Transverse colon (tissue), 4 donors: ENCODE measurements at regions not wholly inside any gene's neighbourhood (a gene's known extent, or its start where the extent isn't known, plus 50 kb on each side); places are given as distances from the start of the nearest gene placed in this dataset.

Source experiments
- DNase-seq: peaks from one replicate; pipeline ENCODE4 v3.0.0-alpha.2; 2019
- H3K27ac ChIP-seq, 4 donors: fragments of 200-600 bp; sonication (generic); 2 replicates each; pipeline ENCODE4 v1.5.1; 2016 to 2018; ENCODE audit warnings: inconsistent platforms in 4 of 4
- H3K27me3 ChIP-seq: fragments of 200-600 bp; sonication (generic); 2 replicates; pipeline ENCODE4 v1.5.1; 2017; ENCODE audit warnings: inconsistent platforms
- H3K36me3 ChIP-seq, 4 donors: fragments of 200-600 bp; sonication (generic); 2 replicates each; pipeline ENCODE4 v1.5.1; 2017 to 2019; ENCODE audit warnings: inconsistent platforms in 4 of 4
- H3K4me1 ChIP-seq, 4 donors: fragments of 200-600 bp; sonication (generic); 2 replicates each; pipeline ENCODE4 v1.5.1; 2017 to 2020; ENCODE audit warnings: inconsistent platforms in 4 of 4
- H3K4me3 ChIP-seq, 4 donors: fragments of 200-600 bp; sonication (generic); 1 replicate in 1 of 4; 2 replicates in 3 of 4; pipeline versions ENCODE4 v1.5.1 to v1.6.1; 2017 to 2019; ENCODE audit warnings: inconsistent platforms in 4 of 4
- H3K9me3 ChIP-seq, 2 donors: fragments of 200-600 bp; sonication (generic); 2 replicates each; pipeline ENCODE4 v1.5.1; 2017 to 2019; ENCODE audit warnings: inconsistent platforms in 2 of 2
- EP300 ChIP-seq: sonication (generic); formaldehyde crosslinking; IDR thresholded peaks from one replicate; pipeline ENCODE4 v1.6.1; 2017; ENCODE audit warnings: antibody characterized with exemption, low read depth
- POLR2A ChIP-seq: fragments of 450-650 bp; IDR thresholded peaks from one replicate; pipeline ENCODE4 v1.6.1; 2016; ENCODE audit warnings: antibody characterized with exemption, mild to moderate bottlenecking, moderate library complexity
- POLR2AphosphoS5 ChIP-seq, 3 donors: sonication (generic); formaldehyde crosslinking; IDR thresholded peaks; one replicate each; pipeline ENCODE4 v1.6.1; 2016; ENCODE audit warnings: antibody characterized with exemption in 3 of 3
- WGBS, 2 donors: methylation state at CpG; one replicate each; pipeline ENCODE4 v1.1.5; 2018; ENCODE audit warnings: low coverage in 1 of 2; 5-methylcytosine and 5-hydroxymethylcytosine counted together
- in situ Hi-C, 4 donors: fragments of 200-750 bp; cut with MboI; loops; one replicate each; pipeline versions ENCODE4 v1.15.0 to v1.15.1; 2017; ENCODE audit warnings: low sequenced_read_pairs in 3 of 4, low pct_ligation_motif_present in 1 of 4, low pct_unique_long_range_greater_than_20kb in 1 of 4
- intact Hi-C: fragments of 100-400 bp; cut with DNase I; formaldehyde crosslinking; loops from one replicate; pipeline ENCODE4 v1.15.1; 2023; ENCODE audit warnings: low total_unique reads
- TF ChIP-seq, protein P1 (sequence below), 5 experiments: fragments of 200-600 bp in 3 of 5; fragments of 450-650 bp in 2 of 5; sonication (generic) in 3 of 5; IDR thresholded peaks; 1 replicate in 2 of 5; 2 replicates in 3 of 5; pipeline ENCODE4 v1.5.1; 2016 to 2017; ENCODE audit warnings: antibody characterized with exemption in 5 of 5, inconsistent platforms in 3 of 5, mild to moderate bottlenecking in 2 of 5, moderate library complexity in 1 of 5

DNA sequence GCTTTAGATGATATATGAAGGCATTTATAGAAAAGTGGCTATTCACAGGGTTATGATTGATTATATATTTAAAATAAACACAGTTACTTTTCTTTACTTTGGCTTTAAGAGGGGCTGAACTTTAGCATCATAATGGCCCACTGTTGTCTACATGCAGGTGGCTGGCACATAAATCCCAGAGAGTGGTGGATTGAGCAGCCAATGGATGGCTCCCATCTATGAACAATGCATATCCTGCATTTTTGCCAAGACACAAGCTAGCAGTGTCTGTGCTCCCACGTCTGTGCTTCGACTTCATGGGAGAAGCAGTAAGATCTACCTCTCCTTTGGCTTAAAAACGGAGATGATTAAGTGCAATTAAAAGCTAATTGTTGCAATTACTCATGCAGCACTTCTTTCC, 373.2 kb upstream of the CDH11 start:
- Histone ChIP-seq H3K27ac (no peak overlapping the region), H3K27me3 (no peaks in the 10 kb centered on the region), H3K4me1 (no peaks in the 10 kb centered on the region), H3K4me3 (no peak overlapping the region), H3K36me3 (no peaks in the 10 kb centered on the region), H3K9me3 (no peaks in the 10 kb centered on the region)
- DNase-seq: no peak
- TF ChIP-seq EP300 (no peak), POLR2AphosphoS5 (IDR thresholded peaks at IDR 0.05) (no peak), POLR2A (no peak)
- TF ChIP-seq, protein P1, sequence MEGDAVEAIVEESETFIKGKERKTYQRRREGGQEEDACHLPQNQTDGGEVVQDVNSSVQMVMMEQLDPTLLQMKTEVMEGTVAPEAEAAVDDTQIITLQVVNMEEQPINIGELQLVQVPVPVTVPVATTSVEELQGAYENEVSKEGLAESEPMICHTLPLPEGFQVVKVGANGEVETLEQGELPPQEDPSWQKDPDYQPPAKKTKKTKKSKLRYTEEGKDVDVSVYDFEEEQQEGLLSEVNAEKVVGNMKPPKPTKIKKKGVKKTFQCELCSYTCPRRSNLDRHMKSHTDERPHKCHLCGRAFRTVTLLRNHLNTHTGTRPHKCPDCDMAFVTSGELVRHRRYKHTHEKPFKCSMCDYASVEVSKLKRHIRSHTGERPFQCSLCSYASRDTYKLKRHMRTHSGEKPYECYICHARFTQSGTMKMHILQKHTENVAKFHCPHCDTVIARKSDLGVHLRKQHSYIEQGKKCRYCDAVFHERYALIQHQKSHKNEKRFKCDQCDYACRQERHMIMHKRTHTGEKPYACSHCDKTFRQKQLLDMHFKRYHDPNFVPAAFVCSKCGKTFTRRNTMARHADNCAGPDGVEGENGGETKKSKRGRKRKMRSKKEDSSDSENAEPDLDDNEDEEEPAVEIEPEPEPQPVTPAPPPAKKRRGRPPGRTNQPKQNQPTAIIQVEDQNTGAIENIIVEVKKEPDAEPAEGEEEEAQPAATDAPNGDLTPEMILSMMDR (IDR thresholded peaks at IDR 0.05): no peak
- in situ Hi-C loops (no loop called here), intact Hi-C loops (no loop called here)
- WGBS, 2 donors: 76% methylated on average over 3 of the region's 3 CpGs; no CpG with 5 or more reads in 1 of the 2 donors

DNA sequence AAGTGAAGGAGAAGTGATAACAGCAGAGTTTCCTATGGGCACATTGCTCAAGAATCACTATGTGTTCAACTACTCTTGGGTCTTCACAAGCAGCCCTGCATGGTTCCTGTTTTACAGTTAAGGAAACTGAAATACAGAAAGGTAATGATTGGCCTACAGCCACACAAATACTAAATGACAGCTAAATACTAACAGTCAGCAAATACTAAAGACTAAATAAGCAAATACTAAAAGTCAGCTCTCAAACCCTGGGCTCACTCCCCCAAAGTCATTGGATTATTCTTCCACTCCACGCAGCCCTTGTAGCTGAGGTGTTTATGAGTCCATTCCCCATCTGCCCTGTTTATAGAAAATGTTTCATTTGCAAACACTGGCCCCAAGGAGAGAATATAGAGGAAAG, 372.7 kb upstream of the CDH11 start:
- H3K4me1 ChIP-seq: no peaks in the 10 kb centered on the region
- no peak for TF ChIP-seq POLR2A
- TF ChIP-seq, protein P1 (IDR thresholded peaks at IDR 0.05): no peak
- intact Hi-C loops (no loop called here), in situ Hi-C loops (no loop called here)
- H3K27ac ChIP-seq: no peak overlapping the region
- H3K36me3 ChIP-seq: no peaks in the 10 kb centered on the region
- no peak overlapping the region for H3K4me3 ChIP-seq
- no peaks in the 10 kb centered on the region for H3K9me3 ChIP-seq
- 44 to 60% methylated on average over 1 of the region's 1 CpG for WGBS, 2 donors
- no peak for DNase-seq
- no peaks in the 10 kb centered on the region for H3K27me3 ChIP-seq

DNA sequence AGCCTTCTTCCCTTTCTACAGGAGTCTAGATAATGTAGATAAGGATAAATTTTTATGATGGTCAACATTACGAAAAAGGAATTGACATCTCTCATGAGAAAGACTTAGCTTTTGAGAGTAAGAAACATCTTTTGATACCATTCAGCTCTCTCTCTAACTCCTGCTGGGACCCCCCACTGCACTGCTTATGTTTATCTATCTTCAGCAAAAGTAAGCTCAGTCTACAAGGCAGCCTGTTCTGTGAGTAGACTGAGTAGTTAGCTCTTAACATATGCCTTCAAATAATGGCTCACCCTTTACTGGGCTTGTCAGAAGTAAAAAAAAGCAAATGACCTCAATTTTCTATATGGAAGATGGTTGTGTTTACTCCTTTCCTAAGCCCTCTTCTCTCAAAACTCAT, 372.2 kb upstream of the CDH11 start:
- TF ChIP-seq POLR2A: no peak
- TF ChIP-seq POLR2AphosphoS5 (IDR thresholded peaks at IDR 0.05): no peak
- TF ChIP-seq EP300: no peak
- TF ChIP-seq, protein P1 (IDR thresholded peaks at IDR 0.05): no peak
- no peak overlapping the region for H3K4me3 ChIP-seq
- H3K36me3 ChIP-seq: no peaks in the 10 kb centered on the region
- H3K4me1 ChIP-seq: no peaks in the 10 kb centered on the region
- no peaks in the 10 kb centered on the region for H3K27me3 ChIP-seq
- no peak overlapping the region for H3K27ac ChIP-seq
- 89 to 90% methylated on average over 1 of the region's 1 CpG for WGBS, 2 donors
- in situ Hi-C loops (no loop called here), intact Hi-C loops (no loop called here)
- no peaks in the 10 kb centered on the region for H3K9me3 ChIP-seq
- DNase-seq: no peak

DNA sequence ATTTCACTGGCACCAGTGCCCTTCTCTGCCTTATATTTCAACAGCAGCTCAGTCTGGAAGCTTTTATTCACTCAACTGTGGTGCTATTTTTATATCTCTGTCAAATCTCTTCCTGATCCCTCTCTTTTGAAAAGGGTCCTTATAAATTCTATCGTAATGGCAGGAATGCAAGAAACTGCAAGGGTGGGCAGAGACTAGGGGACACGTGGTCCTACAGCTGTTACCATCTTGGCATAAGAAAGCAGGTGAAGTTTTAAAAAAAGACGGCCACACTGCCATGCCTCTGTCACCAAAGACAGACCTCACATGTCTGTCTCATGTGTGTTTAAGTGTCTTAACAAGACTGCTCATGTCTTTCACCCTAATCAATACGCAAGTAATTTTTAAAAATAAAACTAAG, 368.4 kb upstream of the CDH11 start:
- TF ChIP-seq POLR2A: no peak
- no peak for TF ChIP-seq EP300
- H3K9me3 ChIP-seq: peaks cover 0 to under 1% of the 10 kb centered on the region in 2 donors

DNA sequence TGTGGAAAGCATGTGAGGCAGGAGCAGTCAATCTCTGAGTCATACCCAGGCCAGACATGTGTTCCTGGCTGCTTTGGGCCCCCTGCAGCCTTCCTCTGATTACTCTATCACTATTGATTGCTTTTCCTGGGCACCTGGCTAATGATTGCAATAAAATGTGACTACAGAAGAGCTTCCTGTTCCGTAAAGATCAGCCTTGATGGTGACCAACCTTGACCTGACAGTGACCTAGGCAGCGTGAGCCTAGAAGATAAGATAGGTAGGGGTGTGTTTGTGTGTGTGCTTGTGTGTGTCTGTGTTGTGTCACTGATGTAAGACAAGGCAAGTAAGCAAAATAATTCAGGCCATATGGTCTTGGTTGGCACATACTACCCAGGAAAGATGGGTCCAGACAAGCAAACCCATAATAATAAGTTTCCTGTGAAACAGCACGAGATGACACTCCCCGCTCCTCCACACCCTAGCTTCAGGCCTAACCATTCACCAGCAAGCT, 367.7 kb upstream of the CDH11 start:
- in situ Hi-C loops (no loop called here), intact Hi-C loops (no loop called here)
- no peak for TF ChIP-seq POLR2AphosphoS5 (IDR thresholded peaks at IDR 0.05)
- no peak for TF ChIP-seq EP300
- no peak for TF ChIP-seq POLR2A
- TF ChIP-seq, protein P1 (IDR thresholded peaks at IDR 0.05): no peak
- no peaks in the 10 kb centered on the region for H3K36me3 ChIP-seq
- no peak for DNase-seq
- no peak overlapping the region for H3K27ac ChIP-seq
- no peak overlapping the region for H3K4me3 ChIP-seq
- 69% methylated on average over 4 of the region's 4 CpGs; no CpG with 5 or more reads in 1 of the 2 donors for WGBS, 2 donors
- H3K4me1 ChIP-seq: no peaks in the 10 kb centered on the region
- H3K27me3 ChIP-seq: no peaks in the 10 kb centered on the region
- peaks cover 0 to 5% of the 10 kb centered on the region in 2 donors for H3K9me3 ChIP-seq

More for the DNA sequence above, 368.4 kb upstream of the CDH11 start:
- intact Hi-C loops: no loop called here
- Histone ChIP-seq H3K4me3 (no peak overlapping the region), H3K4me1 (no peaks in the 10 kb centered on the region), H3K27ac (no peak overlapping the region), H3K27me3 (no peaks in the 10 kb centered on the region), H3K36me3 (no peaks in the 10 kb centered on the region)
- 74 to 81% methylated on average over 4 of the region's 4 CpGs for WGBS, 2 donors
- in situ Hi-C loops: no loop called here
- DNase-seq: no peak
